UCSD-AML1 (cell line): ENCODE measurements at regions not wholly inside any gene's neighbourhood (a gene's known extent, or its start where the extent isn't known, plus 50 kb on each side); places are given as distances from the start of the nearest gene placed in this dataset.
"Not testable (repeated sequence)": the region's sequence is repeated elsewhere in the genome, so short reads cannot be mapped to it uniquely, and the experiment has no call there.

Experiments
- DNase-seq: peaks from one replicate; lab custom pipeline; 2025; ENCODE audit not compliant: unreplicated experiment; lab: John Stamatoyannopoulos, UW

DNA sequence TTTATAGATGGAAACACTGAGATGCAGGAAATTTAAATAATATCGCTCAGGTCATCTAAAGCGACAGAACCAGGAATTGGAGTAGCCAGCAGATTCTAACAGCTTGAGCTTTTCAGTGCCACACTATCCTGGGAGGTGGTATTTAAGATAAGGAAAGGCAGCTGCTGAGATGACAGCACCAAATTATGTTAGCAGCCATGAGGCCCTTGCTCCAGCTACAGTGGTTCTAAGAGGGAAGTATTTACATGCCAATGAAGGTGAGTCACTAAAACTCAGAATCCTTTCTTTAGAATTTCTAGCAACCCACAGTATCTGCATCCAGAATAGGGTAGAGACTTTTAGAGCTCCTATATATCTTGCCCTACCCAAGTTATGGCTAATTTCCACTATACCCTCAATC, 127.0 kb upstream of the VLDLR start:
- no peak for DNase-seq

DNA sequence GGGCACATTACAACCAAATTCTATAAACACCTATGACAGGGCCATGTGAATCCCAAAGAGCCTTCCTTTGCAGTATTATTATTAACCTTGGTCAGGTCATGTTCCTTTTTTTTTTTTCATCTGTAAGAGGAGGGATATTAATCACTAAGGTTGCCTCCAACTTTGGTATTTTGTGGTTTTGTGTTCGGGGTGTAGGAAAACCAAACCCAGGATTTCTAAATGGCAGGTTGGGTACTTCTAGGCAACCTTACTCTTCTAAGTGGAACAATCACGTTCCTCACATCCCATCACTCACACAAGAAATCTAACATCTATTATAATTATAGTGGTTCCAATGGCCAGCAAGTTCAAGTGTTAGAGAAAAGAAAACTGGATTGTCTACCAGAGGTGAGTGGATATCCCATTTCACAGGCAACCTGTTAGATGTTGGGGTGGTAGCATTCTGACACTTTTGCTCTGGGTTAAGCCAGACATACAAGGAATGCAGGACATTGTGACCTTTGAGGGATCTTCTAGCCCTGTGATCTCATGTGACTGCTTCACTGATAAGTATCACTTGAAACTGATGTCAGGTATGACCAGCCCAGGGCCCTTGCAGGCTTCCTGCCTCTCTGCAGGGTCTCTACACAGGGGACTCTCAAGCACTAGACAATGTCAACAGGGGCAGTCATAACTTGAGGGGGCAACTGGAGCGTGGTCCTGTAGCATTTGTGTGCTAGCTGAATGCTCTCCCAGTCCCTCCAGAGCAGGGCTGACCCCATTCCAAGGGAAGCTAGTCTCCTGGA, 126.2 kb upstream of the VLDLR start:
- DNase-seq = no peak

DNA sequence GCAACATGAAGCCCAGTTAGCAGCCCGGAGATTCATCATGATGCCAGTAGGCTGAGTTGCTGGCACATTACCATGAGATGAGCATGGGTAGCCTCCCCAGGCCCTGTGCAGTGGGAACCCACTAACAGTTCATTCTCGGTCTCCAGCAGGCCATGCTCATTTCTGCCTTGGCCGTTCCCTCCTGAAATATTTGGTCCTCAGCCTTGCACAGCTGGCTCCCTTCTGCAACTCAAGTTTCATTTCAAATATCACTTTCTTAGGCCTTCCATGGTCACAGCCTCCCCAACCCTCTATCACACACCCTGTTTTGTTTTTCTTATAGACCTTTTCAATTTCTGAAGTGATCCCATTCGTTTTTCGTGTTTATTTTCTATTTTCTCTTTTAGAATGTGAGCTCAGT, 125.4 kb upstream of the VLDLR start:
- DNase-seq = no peak

GRCh38 chr9:2496934-2497333, 124.7 kb upstream of the VLDLR start:
- DNase-seq = no peak

GRCh38 chr9:2497666-2498400, 123.8 kb upstream of the VLDLR start:
- DNase-seq = no peak

DNA sequence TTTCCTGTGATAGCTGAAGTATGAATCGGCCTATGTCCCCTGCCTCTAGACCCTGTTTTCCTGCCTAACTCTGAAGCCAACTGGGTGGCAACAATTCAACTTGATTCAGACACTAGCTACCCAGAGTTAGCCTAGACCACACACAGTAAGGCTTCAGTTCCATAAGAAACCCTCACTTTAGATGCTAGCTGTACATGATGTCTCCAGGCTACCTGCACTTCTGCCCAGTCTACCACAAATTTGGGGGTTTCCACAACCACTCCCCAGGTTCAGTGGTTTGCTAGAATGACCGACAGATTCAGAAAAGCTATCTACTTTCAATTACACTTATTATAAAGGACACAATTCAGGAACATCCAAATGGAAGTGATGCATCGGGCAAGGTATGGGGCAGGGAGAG, 119.4 kb upstream of the VLDLR start:
- no peak for DNase-seq

GRCh38 chr9:2502760-2503159, 118.8 kb upstream of the VLDLR start:
- no peak for DNase-seq

DNA sequence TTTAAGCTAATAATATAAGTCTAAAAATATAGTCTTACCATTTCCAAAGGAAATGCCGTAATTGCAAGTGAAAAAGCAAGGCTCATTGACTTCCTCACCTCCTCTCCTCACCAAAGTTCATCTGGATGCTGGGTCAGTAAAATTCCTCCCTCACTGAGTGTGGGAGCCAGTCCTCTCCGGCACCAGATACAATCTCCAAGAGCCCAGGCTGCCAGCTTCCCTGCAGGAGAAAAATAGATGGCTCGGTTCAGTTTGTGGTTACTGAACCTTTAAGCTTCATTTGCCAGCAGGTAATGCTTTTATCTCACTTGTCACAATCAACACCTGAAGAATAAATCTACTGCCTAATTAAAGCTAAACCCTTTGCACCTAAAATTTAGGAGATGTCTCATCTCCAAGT, 115.3 kb upstream of the VLDLR start:
- no peak for DNase-seq

DNA sequence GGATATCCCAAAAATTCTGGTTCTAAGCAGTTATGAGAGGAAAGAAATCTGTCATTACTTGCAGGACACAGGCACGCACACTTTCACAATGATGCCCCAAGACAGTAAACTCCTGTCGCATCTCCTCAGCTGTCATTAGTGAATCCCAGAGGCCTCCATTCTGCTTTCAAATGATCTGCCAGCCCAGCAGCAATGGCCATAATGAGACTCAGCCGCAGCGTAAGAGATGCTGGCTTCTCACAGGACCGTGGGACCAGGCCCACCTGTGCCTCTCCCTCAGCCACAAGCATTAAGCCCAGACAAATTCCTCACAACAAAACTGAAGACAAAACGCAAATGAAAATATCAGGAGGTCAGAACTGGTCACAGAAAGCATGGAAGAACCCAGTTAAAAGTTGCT, 98.0 kb upstream of the VLDLR start:
- no peak for DNase-seq

- DNase-seq = no peak
Measured at GRCh38 chr9:2524601-2525000, 97.0 kb upstream of the VLDLR start.

- DNase-seq = no peak
Measured at GRCh38 chr9:2525147-2525546, 96.4 kb upstream of the VLDLR start.

DNA sequence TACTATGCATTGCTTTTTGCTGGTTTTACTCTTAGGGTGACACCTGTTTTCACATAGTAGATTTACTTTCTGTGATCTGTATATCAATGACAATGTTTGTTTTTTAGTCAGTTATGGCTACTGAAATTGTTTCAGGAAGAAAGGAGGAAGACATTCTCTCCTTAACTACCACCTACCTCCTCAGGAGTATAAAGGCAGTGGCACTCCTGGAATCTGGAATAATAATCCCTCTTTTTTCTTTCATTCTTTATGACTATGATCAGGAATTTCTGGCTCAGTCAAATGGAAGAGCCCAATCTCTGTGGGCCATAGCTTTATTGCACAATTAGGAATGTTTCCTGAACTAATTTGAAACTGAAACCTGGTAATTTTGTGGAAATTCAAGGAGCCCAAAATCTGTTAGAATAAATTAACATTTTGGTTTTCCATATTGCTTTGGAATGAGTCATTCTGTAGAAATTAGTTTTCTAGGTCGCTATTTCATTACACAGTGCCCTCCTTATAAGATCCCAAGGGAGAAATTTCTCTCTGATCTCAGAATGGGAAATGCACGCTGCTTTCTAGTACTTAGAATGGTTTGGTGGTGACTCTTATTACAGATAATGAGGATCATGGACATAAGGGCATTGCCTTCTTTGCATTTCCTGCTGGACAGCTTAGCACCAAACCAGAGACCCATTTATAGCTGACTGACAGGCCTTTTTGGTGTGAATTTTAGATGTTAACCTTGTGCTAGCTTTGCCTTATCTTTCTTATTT, 95.3 kb upstream of the VLDLR start:
- DNase-seq = no peak

- DNase-seq = no peak
Measured at GRCh38 chr9:2531481-2531880, 90.1 kb upstream of the VLDLR start.

- no peak for DNase-seq
Measured at GRCh38 chr9:2536511-2536910, 85.1 kb upstream of the VLDLR start.

- DNase-seq = no peak
Measured at GRCh38 chr9:2545881-2546490, 75.6 kb upstream of the VLDLR start.

DNA sequence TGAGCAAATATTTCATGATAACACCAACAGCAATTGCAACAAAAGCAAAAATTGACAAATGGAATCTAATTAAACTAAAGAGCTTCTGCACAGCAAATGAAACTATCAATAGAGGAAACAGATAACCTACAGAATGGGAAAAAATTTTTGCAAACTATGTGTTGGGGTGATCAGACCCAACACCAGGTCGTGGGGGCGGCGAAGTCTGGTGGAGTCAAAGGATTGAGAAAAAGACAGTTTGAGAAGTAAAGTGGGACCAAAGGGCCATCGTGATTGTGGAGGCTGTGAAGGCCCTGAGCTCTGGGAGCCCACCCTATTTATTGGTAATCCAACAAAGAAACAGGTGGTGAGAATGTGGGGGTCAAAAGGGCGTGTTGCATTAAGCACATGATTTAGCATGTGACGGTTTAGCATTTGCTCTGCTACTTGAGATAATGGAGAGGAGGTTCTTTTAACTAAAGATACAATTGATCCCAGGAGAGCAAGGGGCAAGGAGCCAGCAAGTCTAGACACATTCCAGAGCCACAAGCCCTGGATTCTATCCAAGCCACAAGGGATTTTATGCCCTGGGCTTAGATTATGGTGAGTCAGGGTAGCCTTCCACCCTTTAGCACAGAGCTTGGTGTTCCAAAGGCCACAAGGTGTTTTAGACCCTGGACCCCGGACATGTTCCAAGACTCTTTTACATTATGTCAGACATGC, 65.5 kb upstream of the VLDLR start:
- not testable (repeated sequence) for DNase-seq

DNA sequence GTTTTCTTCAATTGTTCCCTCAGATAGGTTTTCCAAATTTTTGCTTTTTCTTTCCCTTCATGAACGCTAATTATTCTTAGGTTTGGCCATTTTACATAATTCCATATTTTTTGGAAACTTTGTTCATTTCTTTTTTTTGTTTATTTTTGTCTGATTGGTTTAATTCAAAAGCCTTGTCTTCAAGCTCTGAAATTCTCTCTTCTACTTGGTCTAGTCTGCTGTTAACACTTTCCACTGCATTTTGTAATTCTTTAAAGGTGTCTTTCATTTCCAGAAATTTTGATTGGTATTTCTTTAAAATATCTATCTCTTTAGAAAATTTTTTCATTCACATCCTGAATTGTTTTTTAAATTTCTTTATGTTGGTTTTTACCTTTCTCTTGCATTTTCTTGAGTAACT, 63.9 kb upstream of the VLDLR start:
- DNase-seq = no peak

GRCh38 chr9:2559192-2560152, 62.1 kb upstream of the VLDLR start:
- DNase-seq = no peak

GRCh38 chr9:2560180-2560579, 61.4 kb upstream of the VLDLR start:
- no peak for DNase-seq
